Stomach (tissue), 4 donors: ENCODE measurements at regions not wholly inside any gene's neighbourhood (a gene's known extent, or its start where the extent isn't known, plus 50 kb on each side); places are given as distances from the start of the nearest gene placed in this dataset.

Experiments
- EP300 ChIP-seq: sonication (generic); formaldehyde crosslinking; IDR thresholded peaks from one replicate; pipeline ENCODE4 v1.6.1; 2017; ENCODE audit warnings: antibody characterized with exemption
- POLR2A ChIP-seq, 4 donors: fragments of 450-650 bp; IDR thresholded peaks; one replicate each; pipeline ENCODE4 v1.6.1; 2016; ENCODE audit warnings: antibody characterized with exemption in 4 of 4, control low read depth in 2 of 4, mild to moderate bottlenecking in 1 of 4, moderate library complexity in 1 of 4
- TF ChIP-seq, protein P1 (sequence below), 7 experiments: fragments of 450-650 bp in 4 of 7; fragments of 200-600 bp in 3 of 7; sonication (generic) in 3 of 7; IDR thresholded peaks; one replicate each; pipeline ENCODE4 v1.5.1; 2016 to 2019; ENCODE audit warnings: antibody characterized with exemption in 7 of 7, control low read depth in 2 of 7, mild to moderate bottlenecking in 1 of 7

DNA sequence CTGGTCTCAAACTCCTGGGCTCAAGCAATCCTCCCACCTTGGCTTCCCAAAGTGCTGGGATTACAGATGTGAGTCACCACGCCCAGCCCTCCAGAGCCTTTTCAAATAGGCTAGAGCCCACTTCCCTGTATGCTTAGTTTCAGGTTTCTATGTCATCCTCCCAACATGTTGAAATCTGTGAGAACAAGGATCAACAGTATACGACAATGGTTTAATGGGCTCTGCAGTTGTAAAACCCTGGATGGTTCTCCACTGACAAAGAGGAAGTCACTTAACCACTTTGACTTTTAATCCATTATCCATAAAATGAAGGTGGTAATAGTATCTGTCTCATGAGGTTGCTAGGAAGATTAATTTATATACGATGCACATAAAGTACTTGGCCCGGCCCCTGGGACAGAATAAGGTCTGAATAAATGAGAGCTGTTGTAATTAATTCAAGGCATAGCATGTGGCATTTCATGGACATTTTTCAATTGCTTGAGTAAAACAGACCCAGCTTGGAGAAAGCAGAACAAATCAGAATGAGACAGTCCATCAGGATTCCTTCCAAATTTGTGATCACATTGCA, 113.9 kb upstream of the ZNF648 start:
- TF ChIP-seq EP300: no peak
- no peak for TF ChIP-seq POLR2A (IDR thresholded peaks at IDR 0.05)
- TF ChIP-seq, protein P1, sequence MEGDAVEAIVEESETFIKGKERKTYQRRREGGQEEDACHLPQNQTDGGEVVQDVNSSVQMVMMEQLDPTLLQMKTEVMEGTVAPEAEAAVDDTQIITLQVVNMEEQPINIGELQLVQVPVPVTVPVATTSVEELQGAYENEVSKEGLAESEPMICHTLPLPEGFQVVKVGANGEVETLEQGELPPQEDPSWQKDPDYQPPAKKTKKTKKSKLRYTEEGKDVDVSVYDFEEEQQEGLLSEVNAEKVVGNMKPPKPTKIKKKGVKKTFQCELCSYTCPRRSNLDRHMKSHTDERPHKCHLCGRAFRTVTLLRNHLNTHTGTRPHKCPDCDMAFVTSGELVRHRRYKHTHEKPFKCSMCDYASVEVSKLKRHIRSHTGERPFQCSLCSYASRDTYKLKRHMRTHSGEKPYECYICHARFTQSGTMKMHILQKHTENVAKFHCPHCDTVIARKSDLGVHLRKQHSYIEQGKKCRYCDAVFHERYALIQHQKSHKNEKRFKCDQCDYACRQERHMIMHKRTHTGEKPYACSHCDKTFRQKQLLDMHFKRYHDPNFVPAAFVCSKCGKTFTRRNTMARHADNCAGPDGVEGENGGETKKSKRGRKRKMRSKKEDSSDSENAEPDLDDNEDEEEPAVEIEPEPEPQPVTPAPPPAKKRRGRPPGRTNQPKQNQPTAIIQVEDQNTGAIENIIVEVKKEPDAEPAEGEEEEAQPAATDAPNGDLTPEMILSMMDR (IDR thresholded peaks at IDR 0.05): no peak
